Hepatocyte (in vitro differentiated cells): ENCODE measurements at regions not wholly inside any gene's neighbourhood (a gene's known extent, or its start where the extent isn't known, plus 50 kb on each side); places are given as distances from the start of the nearest gene placed in this dataset.

Source experiments
- DNase-seq: peaks from one replicate; pipeline ENCODE4 v3.0.0-alpha.2; 2016; ENCODE audit warnings: low spot score
- H2AFZ ChIP-seq: fragments of 200-600 bp; sonication (generic); 2 replicates; pipeline ENCODE4 v1.6.0; 2016; ENCODE audit warnings: antibody characterized with exemption, mild to moderate bottlenecking
- H3K27ac ChIP-seq: fragments of 200-600 bp; sonication (generic); 2 replicates; pipeline ENCODE4 v1.5.1; 2016; ENCODE audit warnings: mild to moderate bottlenecking
- H3K27me3 ChIP-seq: fragments of 200-600 bp; sonication (generic); 2 replicates; pipeline ENCODE4 v1.6.1; 2016
- H3K36me3 ChIP-seq: fragments of 200-600 bp; sonication (generic); replicated peaks from 2 replicates; pipeline ENCODE4 v1.5.1; 2016; ENCODE audit warnings: low read depth; ENCODE audit not compliant: insufficient read depth
- H3K4me1 ChIP-seq: fragments of 200-600 bp; sonication (generic); 2 replicates; pipeline ENCODE4 v1.5.1; 2016; ENCODE audit warnings: mild to moderate bottlenecking, moderate library complexity; ENCODE audit not compliant: insufficient read depth
- H3K4me2 ChIP-seq: fragments of 200-600 bp; sonication (generic); 2 replicates; pipeline ENCODE4 v1.6.0; 2016
- H3K4me3 ChIP-seq: fragments of 200-600 bp; sonication (generic); 2 replicates; pipeline ENCODE4 v1.5.1; 2016; ENCODE audit warnings: mild to moderate bottlenecking
- H3K79me2 ChIP-seq: fragments of 200-600 bp; sonication (generic); 2 replicates; pipeline ENCODE4 v1.6.0; 2017; ENCODE audit warnings: mild to moderate bottlenecking
- H3K9me2 ChIP-seq: fragments of 200-600 bp; sonication (generic); replicated peaks from 2 replicates; pipeline ENCODE4 v1.6.0; 2017; ENCODE audit warnings: mild to moderate bottlenecking; ENCODE audit not compliant: insufficient read depth
- H3K9me3 ChIP-seq: fragments of 200-600 bp; sonication (generic); 2 replicates; pipeline ENCODE4 v1.5.1; 2016; ENCODE audit warnings: low read depth, mild to moderate bottlenecking
- H4K20me1 ChIP-seq: fragments of 200-600 bp; sonication (generic); 2 replicates; pipeline ENCODE4 v1.6.0; 2016; ENCODE audit warnings: mild to moderate bottlenecking; ENCODE audit not compliant: insufficient read depth, poor library complexity, severe bottlenecking
- EZH2 ChIP-seq: fragments of 200-600 bp; sonication (generic); IDR thresholded peaks from 2 replicates; pipeline ENCODE4 v1.6.1; 2016; ENCODE audit warnings: antibody characterized with exemption, mild to moderate bottlenecking, borderline replicate concordance
- EZH2phosphoT487 ChIP-seq: fragments of 200-600 bp; sonication (generic); IDR thresholded peaks from one replicate; pipeline ENCODE4 v1.6.1; 2018; ENCODE audit warnings: antibody characterized with exemption, mild to moderate bottlenecking, low read depth, moderate library complexity; ENCODE audit not compliant: unreplicated experiment, severe bottlenecking
- WGBS: methylation state at CpG from one replicate; pipeline ENCODE4 v1.1.6; 2016; ENCODE audit warnings: low lambda C conversion rate; ENCODE audit errors: missing lambda C conversion rate; 5-methylcytosine and 5-hydroxymethylcytosine counted together
- TF ChIP-seq, protein P1 (sequence below): fragments of 200-600 bp; sonication (generic); IDR thresholded peaks from 2 replicates; pipeline ENCODE4 v1.5.1; 2016; ENCODE audit warnings: antibody characterized with exemption, mild to moderate bottlenecking; ENCODE audit not compliant: poor library complexity

- no peak overlapping the region for H3K4me2 ChIP-seq
- WGBS = 68% methylated on average over 8 of the region's 8 CpGs
- peak; percentile 28 for DNase-seq
- H3K36me3 ChIP-seq = no peaks in the 10 kb centered on the region
- H3K9me2 ChIP-seq = no peaks in the 10 kb centered on the region
- TF ChIP-seq EZH2phosphoT487 (no peak), EZH2 (no peak)
- TF ChIP-seq, protein P1, sequence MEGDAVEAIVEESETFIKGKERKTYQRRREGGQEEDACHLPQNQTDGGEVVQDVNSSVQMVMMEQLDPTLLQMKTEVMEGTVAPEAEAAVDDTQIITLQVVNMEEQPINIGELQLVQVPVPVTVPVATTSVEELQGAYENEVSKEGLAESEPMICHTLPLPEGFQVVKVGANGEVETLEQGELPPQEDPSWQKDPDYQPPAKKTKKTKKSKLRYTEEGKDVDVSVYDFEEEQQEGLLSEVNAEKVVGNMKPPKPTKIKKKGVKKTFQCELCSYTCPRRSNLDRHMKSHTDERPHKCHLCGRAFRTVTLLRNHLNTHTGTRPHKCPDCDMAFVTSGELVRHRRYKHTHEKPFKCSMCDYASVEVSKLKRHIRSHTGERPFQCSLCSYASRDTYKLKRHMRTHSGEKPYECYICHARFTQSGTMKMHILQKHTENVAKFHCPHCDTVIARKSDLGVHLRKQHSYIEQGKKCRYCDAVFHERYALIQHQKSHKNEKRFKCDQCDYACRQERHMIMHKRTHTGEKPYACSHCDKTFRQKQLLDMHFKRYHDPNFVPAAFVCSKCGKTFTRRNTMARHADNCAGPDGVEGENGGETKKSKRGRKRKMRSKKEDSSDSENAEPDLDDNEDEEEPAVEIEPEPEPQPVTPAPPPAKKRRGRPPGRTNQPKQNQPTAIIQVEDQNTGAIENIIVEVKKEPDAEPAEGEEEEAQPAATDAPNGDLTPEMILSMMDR = no peak
- H3K79me2 ChIP-seq = no peaks in the 10 kb centered on the region
- no peak overlapping the region for H3K4me3 ChIP-seq
- H3K27me3 ChIP-seq = no peaks in the 10 kb centered on the region
- H3K9me3 ChIP-seq = no peaks in the 10 kb centered on the region
- H3K27ac ChIP-seq = no peak overlapping the region
- peaks cover 6% of the 10 kb centered on the region for H3K4me1 ChIP-seq
- no peaks in the 10 kb centered on the region for H4K20me1 ChIP-seq
- H2AFZ ChIP-seq = no peak overlapping the region
Observed at GRCh38 chr4:137909529-137910309, 332.4 kb downstream of the SLC7A11 start.

DNA sequence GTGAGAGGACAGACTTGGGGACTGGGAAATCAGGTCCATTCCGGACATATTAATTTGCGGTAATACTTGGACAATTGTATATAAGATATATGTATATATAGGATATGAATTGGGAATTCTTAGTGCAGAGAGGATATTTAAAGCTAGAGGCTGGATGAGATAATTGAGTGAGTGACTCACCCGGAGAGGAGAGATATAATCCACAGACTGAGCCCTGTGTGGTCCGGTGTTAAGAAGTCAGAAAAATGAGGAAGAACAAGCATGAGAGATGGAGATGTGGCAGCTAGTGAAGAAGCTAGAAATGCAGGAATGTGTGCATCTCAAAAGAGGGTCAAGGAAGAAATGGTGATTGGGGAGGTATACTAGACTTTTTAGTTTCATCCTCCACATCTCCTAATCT lies 336.2 kb downstream of the SLC7A11 start:
- WGBS = 74% methylated on average over 4 of the region's 4 CpGs
- Histone ChIP-seq H3K4me1 (peaks cover 6% of the 10 kb centered on the region), H3K4me2 (no peak overlapping the region), H3K9me2 (no peaks in the 10 kb centered on the region), H3K27me3 (no peaks in the 10 kb centered on the region), H3K36me3 (no peaks in the 10 kb centered on the region), H3K4me3 (no peak overlapping the region), H3K9me3 (no peaks in the 10 kb centered on the region), H2AFZ (no peak overlapping the region), H3K27ac (no peak overlapping the region), H4K20me1 (no peaks in the 10 kb centered on the region), H3K79me2 (no peaks in the 10 kb centered on the region)
- TF ChIP-seq EZH2 = no peak
- TF ChIP-seq, protein P1 = no peak
- no peak for TF ChIP-seq EZH2phosphoT487
- no peak for DNase-seq

- Histone ChIP-seq H3K4me2 (no peak overlapping the region), H2AFZ (no peak overlapping the region), H3K79me2 (no peaks in the 10 kb centered on the region), H3K36me3 (no peaks in the 10 kb centered on the region), H3K9me3 (no peaks in the 10 kb centered on the region), H4K20me1 (no peaks in the 10 kb centered on the region), H3K4me3 (no peak overlapping the region), H3K27me3 (no peaks in the 10 kb centered on the region), H3K4me1 (no peaks in the 10 kb centered on the region), H3K27ac (no peak overlapping the region), H3K9me2 (no peaks in the 10 kb centered on the region)
- WGBS = 85% methylated on average over 1 of the region's 1 CpG
- TF ChIP-seq EZH2phosphoT487 = no peak
- TF ChIP-seq EZH2 = no peak
- TF ChIP-seq, protein P1 = no peak
- no peak for DNase-seq
Observed at GRCh38 chr4:137901114-137901513, 341.0 kb downstream of the SLC7A11 start.
